Stimulated activated CD8-positive, alpha-beta memory T cell treated with anti-CD3 and anti-CD28 coated beads, Interleukin-4, amount 100 ng/mL, for 24 hours (primary cell): ENCODE measurements at regions not wholly inside any gene's neighbourhood (a gene's known extent, or its start where the extent isn't known, plus 50 kb on each side); places are given as distances from the start of the nearest gene placed in this dataset.

Experiments used
- DNase-seq: peaks from one replicate; pipeline ENCODE4 v3.0.0-alpha.2; 2020; ENCODE audit warnings: low read depth

- DNase-seq, result no peak
These were observed 111.6 kb upstream of the SPACA1 start for GRCh38 chr6:87936065-87936464.

GRCh38 chr6:87935196-87935595 is 112.4 kb upstream of the SPACA1 start:
- DNase-seq, result no peak

- DNase-seq, result no peak
These were observed 115.3 kb upstream of the SPACA1 start for GRCh38 chr6:87932361-87932760.

GRCh38 chr6:87929843-87930288 is 117.8 kb upstream of the SPACA1 start:
- DNase-seq, result peak; percentile 27

- DNase-seq, result no peak
These were observed 121.0 kb upstream of the SPACA1 start for GRCh38 chr6:87926687-87927086.

- DNase-seq, result no peak
These were observed 121.6 kb upstream of the SPACA1 start for GRCh38 chr6:87926072-87926471.

- no peak for DNase-seq
These were observed 122.1 kb upstream of the SPACA1 start for GRCh38 chr6:87925373-87926060.

- no peak for DNase-seq
These were observed 124.1 kb upstream of the SPACA1 start for GRCh38 chr6:87923389-87924050.

GRCh38 chr6:87922947-87923330 is 124.7 kb upstream of the SPACA1 start:
- DNase-seq, result no peak

- no peak for DNase-seq
These were observed 125.3 kb upstream of the SPACA1 start for GRCh38 chr6:87922196-87922946.

GRCh38 chr6:87921034-87921433 is 126.6 kb upstream of the SPACA1 start:
- DNase-seq, result no peak

GRCh38 chr6:87920245-87920644 is 127.4 kb upstream of the SPACA1 start:
- no peak for DNase-seq

GRCh38 chr6:87919416-87919815 is 128.2 kb upstream of the SPACA1 start:
- DNase-seq, result no peak

- no peak for DNase-seq
These were observed 128.6 kb upstream of the SPACA1 start for GRCh38 chr6:87919001-87919400.

- DNase-seq, result no peak
These were observed 129.1 kb upstream of the SPACA1 start for GRCh38 chr6:87918461-87918941.

- DNase-seq, result no peak
These were observed 129.8 kb upstream of the SPACA1 start for GRCh38 chr6:87917886-87918285.

GRCh38 chr6:87916446-87916845 is 131.2 kb upstream of the SPACA1 start:
- no peak for DNase-seq

- no peak for DNase-seq
These were observed 132.8 kb upstream of the SPACA1 start for GRCh38 chr6:87914637-87915395.

- DNase-seq, result no peak
These were observed 133.7 kb upstream of the SPACA1 start for GRCh38 chr6:87913974-87914373.

GRCh38 chr6:87912102-87912501 is 135.5 kb upstream of the SPACA1 start:
- no peak for DNase-seq

- peak; percentile 18 for DNase-seq
These were observed 137.8 kb upstream of the SPACA1 start for GRCh38 chr6:87909849-87910248.
